Right renal pelvis (tissue), 4 donors: ENCODE measurements at regions not wholly inside any gene's neighbourhood (a gene's known extent, or its start where the extent isn't known, plus 50 kb on each side); places are given as distances from the start of the nearest gene placed in this dataset.
"Not testable (repeated sequence)": the region's sequence is repeated elsewhere in the genome, so short reads cannot be mapped to it uniquely, and the experiment has no call there.

Source experiments
- DNase-seq, 4 donors: peaks; one replicate each; pipeline ENCODE4 v3.0.0-alpha.2; 2013; ENCODE audit warnings: low read depth in 4 of 4, low spot score in 3 of 4, missing footprints in 1 of 4

GRCh38 chr1:101185421-101185820 is 51.4 kb upstream of the S1PR1 start:
- no peak for DNase-seq

GRCh38 chr1:101183388-101183699 is 53.5 kb upstream of the S1PR1 start:
- no peak for DNase-seq

GRCh38 chr1:101182627-101183387 is 54.0 kb upstream of the S1PR1 start:
- DNase-seq = no peak

GRCh38 chr1:101181930-101182329 is 54.9 kb upstream of the S1PR1 start:
- DNase-seq = no peak

GRCh38 chr1:101178688-101179491 is 57.9 kb upstream of the S1PR1 start:
- DNase-seq = no peak

- DNase-seq = no peak
Measured at GRCh38 chr1:101178341-101178687, 58.5 kb upstream of the S1PR1 start.

GRCh38 chr1:101175886-101176285 is 60.9 kb upstream of the S1PR1 start:
- DNase-seq = no peak

GRCh38 chr1:101175466-101175865 is 61.4 kb upstream of the S1PR1 start:
- no peak for DNase-seq

GRCh38 chr1:101174722-101175121 is 62.1 kb upstream of the S1PR1 start:
- no peak for DNase-seq

GRCh38 chr1:101174298-101174697 is 62.5 kb upstream of the S1PR1 start:
- DNase-seq = not testable (repeated sequence)

GRCh38 chr1:101170506-101171050 is 66.2 kb upstream of the S1PR1 start:
- DNase-seq = no peak

- DNase-seq = no peak
Measured at GRCh38 chr1:101167891-101168290, 68.9 kb upstream of the S1PR1 start.

- DNase-seq = no peak
Measured at GRCh38 chr1:101166583-101167120, 70.2 kb upstream of the S1PR1 start.

- no peak for DNase-seq
Measured at GRCh38 chr1:101165954-101166353, 70.9 kb upstream of the S1PR1 start.

GRCh38 chr1:101165532-101165931 is 71.3 kb upstream of the S1PR1 start:
- DNase-seq = no peak

- DNase-seq = no peak
Measured at GRCh38 chr1:101164776-101165175, 72.0 kb upstream of the S1PR1 start.

- DNase-seq = no peak
Measured at GRCh38 chr1:101162736-101163735, 73.8 kb upstream of the S1PR1 start.

GRCh38 chr1:101162300-101162699 is 74.5 kb upstream of the S1PR1 start:
- no peak for DNase-seq

GRCh38 chr1:101161619-101162018 is 75.2 kb upstream of the S1PR1 start:
- DNase-seq = no peak

GRCh38 chr1:101158424-101158823 is 78.4 kb upstream of the S1PR1 start:
- DNase-seq = no peak

GRCh38 chr1:101154547-101154946 is 82.3 kb upstream of the S1PR1 start:
- no peak for DNase-seq
